ENCODE measurements at regions not wholly inside any gene's neighbourhood (a gene's known extent, or its start where the extent isn't known, plus 50 kb on each side); places are given as distances from the start of the nearest gene placed in this dataset.

GRCh38 chr4:169821402-169821801 lies 63.7 kb upstream of the HPF1 start:
- Histone ChIP-seq H3K9me3 (ENCODE audit: control insufficient read depth in 2 of 2, low read length in 2 of 2) (no peaks in the 10 kb centered on the region), H3K4me1 (ENCODE audit: control insufficient read depth in 2 of 2, insufficient read depth in 2 of 2, low read length in 2 of 2) (no peaks in the 10 kb centered on the region), H3K36me3 (ENCODE audit: control insufficient read depth in 2 of 2, insufficient read depth in 2 of 2, low read length in 2 of 2) (no peaks in the 10 kb centered on the region), H3K4me3 (ENCODE audit: low read length in 2 of 2) (no peak overlapping the region), H3K27ac (ENCODE audit: low read depth in 2 of 2, low read length in 2 of 2) (no peak overlapping the region), H3K9ac (ENCODE audit: low read depth in 1 of 2, low read length in 2 of 2) (no peak overlapping the region), H3K27me3 (ENCODE audit: control insufficient read depth in 2 of 2, insufficient read depth in 2 of 2, low read length in 2 of 2) (no peaks in the 10 kb centered on the region)

DNA sequence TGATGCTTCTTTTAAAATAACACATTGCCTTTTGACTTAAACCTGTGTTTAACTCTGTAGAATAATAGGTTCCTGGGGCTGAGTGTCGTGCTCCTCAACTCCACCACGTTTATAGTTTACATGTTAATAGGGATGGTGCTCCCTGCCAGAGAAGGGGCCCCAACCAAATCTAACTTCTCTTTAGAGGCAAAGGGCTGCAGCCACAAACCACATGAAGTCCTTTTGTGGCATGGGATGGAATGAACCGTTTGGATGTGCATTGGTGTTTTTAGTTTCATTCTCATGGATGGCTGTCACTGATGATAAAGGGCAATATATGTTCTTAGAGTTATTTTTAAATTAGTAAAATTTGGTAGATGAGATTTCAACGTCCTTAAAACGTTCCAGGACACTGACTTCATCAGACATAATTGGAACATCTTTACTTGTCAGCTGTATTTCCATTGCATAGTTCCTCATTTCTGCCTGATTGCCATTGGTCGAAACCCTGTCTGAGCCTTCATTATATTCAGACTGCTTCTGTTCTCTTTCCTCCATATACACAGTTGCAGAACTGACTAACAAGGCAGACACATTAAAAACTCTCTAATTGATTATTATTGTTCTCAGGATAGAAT lies 60.4 kb upstream of the HPF1 start:
- Histone ChIP-seq H3K36me3 (ENCODE audit: control insufficient read depth in 2 of 2, insufficient read depth in 2 of 2, low read length in 2 of 2) (no peaks in the 10 kb centered on the region), H3K9me3 (ENCODE audit: control insufficient read depth in 2 of 2, low read length in 2 of 2) (no peaks in the 10 kb centered on the region), H3K4me1 (ENCODE audit: control insufficient read depth in 2 of 2, insufficient read depth in 2 of 2, low read length in 2 of 2) (no peaks in the 10 kb centered on the region), H3K9ac (ENCODE audit: low read depth in 1 of 2, low read length in 2 of 2) (no peak overlapping the region), H3K4me3 (ENCODE audit: low read length in 2 of 2) (no peak overlapping the region), H3K27me3 (ENCODE audit: control insufficient read depth in 2 of 2, insufficient read depth in 2 of 2, low read length in 2 of 2) (no peaks in the 10 kb centered on the region), H3K27ac (ENCODE audit: low read depth in 2 of 2, low read length in 2 of 2) (no peak overlapping the region)

- Histone ChIP-seq H3K27ac (ENCODE audit: low read depth in 2 of 2, low read length in 2 of 2) (no peak overlapping the region), H3K4me1 (ENCODE audit: control insufficient read depth in 2 of 2, insufficient read depth in 2 of 2, low read length in 2 of 2) (no peaks in the 10 kb centered on the region), H3K36me3 (ENCODE audit: control insufficient read depth in 2 of 2, insufficient read depth in 2 of 2, low read length in 2 of 2) (no peaks in the 10 kb centered on the region), H3K4me3 (ENCODE audit: low read length in 2 of 2) (no peak overlapping the region), H3K9me3 (ENCODE audit: control insufficient read depth in 2 of 2, low read length in 2 of 2) (no peaks in the 10 kb centered on the region), H3K27me3 (ENCODE audit: control insufficient read depth in 2 of 2, insufficient read depth in 2 of 2, low read length in 2 of 2) (no peaks in the 10 kb centered on the region), H3K9ac (ENCODE audit: low read depth in 1 of 2, low read length in 2 of 2) (no peak overlapping the region)
These were observed 57.9 kb upstream of the HPF1 start for GRCh38 chr4:169815606-169816005.

DNA sequence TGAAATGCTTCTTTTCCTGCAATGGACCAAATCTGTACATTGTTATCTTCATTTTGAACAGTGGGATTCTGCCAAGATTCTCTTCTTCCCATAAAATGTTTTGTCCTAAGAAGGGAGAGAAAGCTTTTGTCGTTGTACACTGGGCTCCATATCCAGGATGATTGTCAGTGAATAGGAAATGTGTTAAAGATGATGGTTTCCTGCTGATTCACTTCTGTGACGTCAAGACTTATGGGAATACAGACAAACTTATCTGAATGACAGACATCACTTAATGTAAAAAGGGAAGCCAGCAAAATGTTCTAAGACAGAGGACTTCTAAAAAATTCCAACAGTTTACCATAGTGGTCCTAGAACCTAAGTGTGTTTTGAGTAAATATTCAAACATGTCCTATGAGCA lies 53.7 kb upstream of the HPF1 start:
- Histone ChIP-seq H3K4me1 (ENCODE audit: control insufficient read depth in 2 of 2, insufficient read depth in 2 of 2, low read length in 2 of 2) (no peaks in the 10 kb centered on the region), H3K9me3 (ENCODE audit: control insufficient read depth in 2 of 2, low read length in 2 of 2) (no peaks in the 10 kb centered on the region), H3K9ac (ENCODE audit: low read depth in 1 of 2, low read length in 2 of 2) (no peak overlapping the region), H3K36me3 (ENCODE audit: control insufficient read depth in 2 of 2, insufficient read depth in 2 of 2, low read length in 2 of 2) (no peaks in the 10 kb centered on the region), H3K27me3 (ENCODE audit: control insufficient read depth in 2 of 2, insufficient read depth in 2 of 2, low read length in 2 of 2) (no peaks in the 10 kb centered on the region), H3K4me3 (ENCODE audit: low read length in 2 of 2) (no peak overlapping the region), H3K27ac (ENCODE audit: low read depth in 2 of 2, low read length in 2 of 2) (no peak overlapping the region)

GRCh38 chr4:169810325-169811323 lies 52.9 kb upstream of the HPF1 start:
- Histone ChIP-seq H3K4me1 (ENCODE audit: control insufficient read depth in 2 of 2, insufficient read depth in 2 of 2, low read length in 2 of 2) (no peaks in the 10 kb centered on the region), H3K9ac (ENCODE audit: low read depth in 1 of 2, low read length in 2 of 2) (no peak overlapping the region), H3K27me3 (ENCODE audit: control insufficient read depth in 2 of 2, insufficient read depth in 2 of 2, low read length in 2 of 2) (no peaks in the 10 kb centered on the region), H3K36me3 (ENCODE audit: control insufficient read depth in 2 of 2, insufficient read depth in 2 of 2, low read length in 2 of 2) (no peaks in the 10 kb centered on the region), H3K27ac (ENCODE audit: low read depth in 2 of 2, low read length in 2 of 2) (no peak overlapping the region), H3K4me3 (ENCODE audit: low read length in 2 of 2) (no peak overlapping the region), H3K9me3 (ENCODE audit: control insufficient read depth in 2 of 2, low read length in 2 of 2) (no peaks in the 10 kb centered on the region)

DNA sequence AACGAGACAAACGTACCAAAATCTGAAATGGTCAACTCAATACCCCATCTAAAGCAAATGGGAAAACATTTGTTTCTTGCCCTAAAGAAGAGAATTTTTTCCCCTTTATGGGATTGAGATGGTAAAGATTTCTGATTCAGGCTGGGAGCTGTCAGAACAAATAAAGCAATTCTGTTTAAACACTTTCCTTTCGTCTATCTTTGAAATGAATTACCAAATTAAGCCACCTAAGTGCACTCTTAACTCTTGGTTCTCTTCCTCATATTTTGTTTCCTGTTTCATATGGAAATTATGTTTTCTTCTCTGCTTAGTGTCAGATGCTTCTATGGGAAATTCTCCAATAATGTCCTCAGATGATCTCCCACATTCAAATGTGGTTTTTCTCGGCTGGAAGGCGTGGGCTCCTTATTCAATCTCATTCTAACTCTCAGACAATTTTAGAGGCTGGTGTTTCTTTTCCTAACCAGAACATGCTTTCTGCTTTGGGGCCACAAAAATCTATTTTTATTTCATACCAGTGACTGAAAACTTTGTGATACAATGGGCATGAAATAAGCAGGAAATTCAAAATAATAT lies 50.3 kb upstream of the HPF1 start:
- Histone ChIP-seq H3K4me1 (ENCODE audit: control insufficient read depth in 2 of 2, insufficient read depth in 2 of 2, low read length in 2 of 2) (no peaks in the 10 kb centered on the region), H3K36me3 (ENCODE audit: control insufficient read depth in 2 of 2, insufficient read depth in 2 of 2, low read length in 2 of 2) (no peaks in the 10 kb centered on the region), H3K9ac (ENCODE audit: low read depth in 1 of 2, low read length in 2 of 2) (no peak overlapping the region), H3K27me3 (ENCODE audit: control insufficient read depth in 2 of 2, insufficient read depth in 2 of 2, low read length in 2 of 2) (no peaks in the 10 kb centered on the region), H3K4me3 (ENCODE audit: low read length in 2 of 2) (no peak overlapping the region), H3K9me3 (ENCODE audit: control insufficient read depth in 2 of 2, low read length in 2 of 2) (no peaks in the 10 kb centered on the region), H3K27ac (ENCODE audit: low read depth in 2 of 2, low read length in 2 of 2) (no peak overlapping the region)

All from mucosa of rectum (tissue), 2 donors.